Mucosa of stomach (tissue), 1 donor: ENCODE measurements at regions not wholly inside any gene's neighbourhood (a gene's known extent, or its start where the extent isn't known, plus 50 kb on each side); places are given as distances from the start of the nearest gene placed in this dataset.

Source experiments
- H3K27me3 ChIP-seq: one replicate; pipeline ENCODE4 v1.7.0; 2013; ENCODE audit warnings: mild to moderate bottlenecking, low read length; ENCODE audit not compliant: control insufficient read depth, insufficient read depth
- H3K36me3 ChIP-seq: one replicate; pipeline ENCODE4 v1.7.0; 2013; ENCODE audit warnings: low read length; ENCODE audit not compliant: control insufficient read depth, insufficient read depth
- H3K4me1 ChIP-seq: one replicate; pipeline ENCODE4 v1.7.0; 2013; ENCODE audit warnings: mild to moderate bottlenecking, low read length; ENCODE audit not compliant: control insufficient read depth, insufficient read depth
- H3K4me3 ChIP-seq: one replicate; pipeline ENCODE4 v1.7.0; 2013; ENCODE audit warnings: low read length
- H3K9ac ChIP-seq: one replicate; pipeline ENCODE4 v1.7.0; 2013; ENCODE audit warnings: mild to moderate bottlenecking, low read length, moderate library complexity
- H3K9me3 ChIP-seq: one replicate; pipeline ENCODE4 v1.7.0; 2013; ENCODE audit warnings: mild to moderate bottlenecking, low read length, moderate library complexity; ENCODE audit not compliant: control insufficient read depth
- donor health status: Pancreatic carcinoma.

- H3K4me3 ChIP-seq, result no peak overlapping the region
These were observed 576.5 kb downstream of the EPHA4 start for GRCh38 chr2:220995581-220995980.

GRCh38 chr2:220998156-220998555 lies 573.9 kb downstream of the EPHA4 start:
- H3K4me1 ChIP-seq, result no peaks in the 10 kb centered on the region
- no peak overlapping the region for H3K4me3 ChIP-seq
- no peaks in the 10 kb centered on the region for H3K9me3 ChIP-seq
- H3K36me3 ChIP-seq, result no peaks in the 10 kb centered on the region
- no peaks in the 10 kb centered on the region for H3K27me3 ChIP-seq
- H3K9ac ChIP-seq, result no peak overlapping the region

More at GRCh38 chr2:220995581-220995980, 576.5 kb downstream of the EPHA4 start:
- Histone ChIP-seq H3K4me1 (no peaks in the 10 kb centered on the region), H3K27me3 (no peaks in the 10 kb centered on the region), H3K9ac (no peak overlapping the region), H3K9me3 (no peaks in the 10 kb centered on the region), H3K36me3 (no peaks in the 10 kb centered on the region)

GRCh38 chr2:220999356-220999755 lies 572.7 kb downstream of the EPHA4 start:
- H3K9me3 ChIP-seq, result no peaks in the 10 kb centered on the region

GRCh38 chr2:221001381-221001801 lies 570.7 kb downstream of the EPHA4 start:
- no peaks in the 10 kb centered on the region for H3K9me3 ChIP-seq
- H3K4me3 ChIP-seq, result no peak overlapping the region
- H3K4me1 ChIP-seq, result no peaks in the 10 kb centered on the region
- H3K9ac ChIP-seq, result no peak overlapping the region
- H3K36me3 ChIP-seq, result no peaks in the 10 kb centered on the region
- no peaks in the 10 kb centered on the region for H3K27me3 ChIP-seq

More at GRCh38 chr2:220999356-220999755, 572.7 kb downstream of the EPHA4 start:
- H3K4me1 ChIP-seq, result no peaks in the 10 kb centered on the region
- H3K4me3 ChIP-seq, result no peak overlapping the region
- H3K9ac ChIP-seq, result no peak overlapping the region
- no peaks in the 10 kb centered on the region for H3K36me3 ChIP-seq
- H3K27me3 ChIP-seq, result no peaks in the 10 kb centered on the region

GRCh38 chr2:221002101-221002685 lies 569.9 kb downstream of the EPHA4 start:
- H3K4me3 ChIP-seq, result no peak overlapping the region
- no peak overlapping the region for H3K9ac ChIP-seq
- no peaks in the 10 kb centered on the region for H3K4me1 ChIP-seq
- no peaks in the 10 kb centered on the region for H3K9me3 ChIP-seq
- no peaks in the 10 kb centered on the region for H3K36me3 ChIP-seq
- no peaks in the 10 kb centered on the region for H3K27me3 ChIP-seq

- no peaks in the 10 kb centered on the region for H3K4me1 ChIP-seq
- H3K9ac ChIP-seq, result no peak overlapping the region
- H3K27me3 ChIP-seq, result no peaks in the 10 kb centered on the region
- H3K36me3 ChIP-seq, result no peaks in the 10 kb centered on the region
- no peaks in the 10 kb centered on the region for H3K9me3 ChIP-seq
- H3K4me3 ChIP-seq, result no peak overlapping the region
These were observed 566.8 kb downstream of the EPHA4 start for GRCh38 chr2:221005338-221005737.

GRCh38 chr2:221006084-221006483 lies 566.0 kb downstream of the EPHA4 start:
- Histone ChIP-seq H3K27me3 (no peaks in the 10 kb centered on the region), H3K9ac (no peak overlapping the region), H3K4me1 (no peaks in the 10 kb centered on the region), H3K4me3 (no peak overlapping the region), H3K9me3 (no peaks in the 10 kb centered on the region), H3K36me3 (no peaks in the 10 kb centered on the region)

GRCh38 chr2:221016551-221016950 lies 555.6 kb downstream of the EPHA4 start:
- no peaks in the 10 kb centered on the region for H3K27me3 ChIP-seq
- no peaks in the 10 kb centered on the region for H3K4me1 ChIP-seq
- no peak overlapping the region for H3K9ac ChIP-seq
- H3K9me3 ChIP-seq, result no peaks in the 10 kb centered on the region
- no peak overlapping the region for H3K4me3 ChIP-seq
- H3K36me3 ChIP-seq, result no peaks in the 10 kb centered on the region

- H3K9me3 ChIP-seq, result no peaks in the 10 kb centered on the region
These were observed 553.8 kb downstream of the EPHA4 start for GRCh38 chr2:221018262-221018661.

GRCh38 chr2:221019668-221020067 lies 552.4 kb downstream of the EPHA4 start:
- no peaks in the 10 kb centered on the region for H3K9me3 ChIP-seq
- no peaks in the 10 kb centered on the region for H3K27me3 ChIP-seq
- no peak overlapping the region for H3K4me3 ChIP-seq
- H3K9ac ChIP-seq, result no peak overlapping the region
- H3K36me3 ChIP-seq, result no peaks in the 10 kb centered on the region
- H3K4me1 ChIP-seq, result no peaks in the 10 kb centered on the region

More at GRCh38 chr2:221018262-221018661, 553.8 kb downstream of the EPHA4 start:
- Histone ChIP-seq H3K9ac (no peak overlapping the region), H3K27me3 (no peaks in the 10 kb centered on the region), H3K4me1 (no peaks in the 10 kb centered on the region), H3K36me3 (no peaks in the 10 kb centered on the region), H3K4me3 (no peak overlapping the region)

GRCh38 chr2:221022554-221022953 lies 549.5 kb downstream of the EPHA4 start:
- H3K9me3 ChIP-seq, result no peaks in the 10 kb centered on the region
- no peaks in the 10 kb centered on the region for H3K27me3 ChIP-seq
- no peak overlapping the region for H3K4me3 ChIP-seq
- no peaks in the 10 kb centered on the region for H3K4me1 ChIP-seq
- H3K36me3 ChIP-seq, result no peaks in the 10 kb centered on the region
- no peak overlapping the region for H3K9ac ChIP-seq

GRCh38 chr2:221025398-221025797 lies 546.7 kb downstream of the EPHA4 start:
- Histone ChIP-seq H3K4me1 (no peaks in the 10 kb centered on the region), H3K9ac (no peak overlapping the region), H3K4me3 (no peak overlapping the region), H3K36me3 (no peaks in the 10 kb centered on the region), H3K9me3 (no peaks in the 10 kb centered on the region), H3K27me3 (no peaks in the 10 kb centered on the region)
